Smooth muscle cell of the brain vasculature (primary cell): ENCODE measurements at regions not wholly inside any gene's neighbourhood (a gene's known extent, or its start where the extent isn't known, plus 50 kb on each side); places are given as distances from the start of the nearest gene placed in this dataset.
"Not testable (repeated sequence)": the region's sequence is repeated elsewhere in the genome, so short reads cannot be mapped to it uniquely, and the experiment has no call there.

Source experiments
- DNase-seq: peaks from one replicate; pipeline ENCODE4 v3.0.0-alpha.2; 2012; ENCODE audit warnings: low read depth, low spot score

GRCh38 chr10:52368725-52369124 lies 54.6 kb downstream of the DKK1 start:
- no peak for DNase-seq

DNA sequence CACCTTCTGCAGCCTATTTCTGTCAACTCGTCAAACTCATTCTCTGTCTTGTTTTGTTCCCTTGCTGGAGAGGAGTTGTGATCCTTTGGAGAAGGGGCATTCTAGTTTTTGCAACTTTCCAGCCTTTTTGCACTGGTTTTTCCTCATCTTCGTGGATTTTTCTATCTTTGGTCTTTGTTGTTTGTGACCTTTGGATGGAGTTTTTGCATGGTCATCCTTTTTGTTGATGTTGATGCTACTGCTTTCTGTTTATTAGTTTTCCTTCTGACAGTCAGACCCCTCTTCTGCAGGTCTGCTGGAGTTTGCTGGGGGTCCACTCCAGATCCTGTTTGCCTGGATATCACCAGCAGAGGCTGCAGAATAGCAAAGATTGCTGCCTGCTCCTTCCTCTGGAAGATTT lies 60.1 kb downstream of the DKK1 start:
- DNase-seq, result not testable (repeated sequence)

GRCh38 chr10:52376694-52377354 lies 62.7 kb downstream of the DKK1 start:
- no peak for DNase-seq

DNA sequence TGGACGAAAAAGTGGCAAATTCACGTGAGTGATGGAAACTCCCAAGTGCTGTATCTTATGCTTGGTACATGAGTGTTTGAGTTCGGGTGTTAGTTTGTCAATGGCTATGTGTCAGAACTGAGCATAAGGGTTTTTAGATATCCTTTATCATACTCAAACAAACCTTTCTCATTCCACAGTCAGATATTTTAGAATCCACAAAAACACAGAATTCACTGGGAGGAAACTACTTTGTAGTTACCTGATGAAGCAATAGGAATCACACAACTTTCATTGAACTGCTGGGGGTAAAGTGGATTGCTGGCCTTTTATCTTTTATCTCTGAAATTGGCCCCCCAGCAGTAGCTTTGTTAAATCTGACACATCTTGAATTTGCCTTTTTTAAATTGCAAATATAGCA lies 64.0 kb downstream of the DKK1 start:
- no peak for DNase-seq

- no peak for DNase-seq
Measured at GRCh38 chr10:52379287-52379686, 65.2 kb downstream of the DKK1 start.

GRCh38 chr10:52383088-52383487 lies 69.0 kb downstream of the DKK1 start:
- no peak for DNase-seq

DNA sequence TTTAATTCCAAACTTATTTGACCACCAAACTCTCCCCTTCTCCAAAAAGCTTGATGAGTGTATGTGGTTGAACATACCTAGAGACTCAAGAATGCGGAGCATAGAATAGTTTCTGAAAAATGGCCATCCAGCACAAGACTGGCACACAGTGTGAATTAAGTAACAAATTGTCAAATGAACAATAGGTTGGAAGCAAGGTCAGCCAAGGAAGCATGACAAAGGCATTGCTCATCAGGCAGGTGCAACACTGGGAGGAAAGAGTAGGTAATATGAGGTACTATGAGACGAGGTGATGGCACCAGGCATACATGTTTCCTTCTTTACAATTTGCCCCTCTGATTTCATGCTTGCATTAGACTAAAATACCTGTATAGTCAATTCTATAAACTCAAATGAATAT lies 73.7 kb downstream of the DKK1 start:
- no peak for DNase-seq

GRCh38 chr10:52390388-52390787 lies 76.3 kb downstream of the DKK1 start:
- DNase-seq, result no peak

DNA sequence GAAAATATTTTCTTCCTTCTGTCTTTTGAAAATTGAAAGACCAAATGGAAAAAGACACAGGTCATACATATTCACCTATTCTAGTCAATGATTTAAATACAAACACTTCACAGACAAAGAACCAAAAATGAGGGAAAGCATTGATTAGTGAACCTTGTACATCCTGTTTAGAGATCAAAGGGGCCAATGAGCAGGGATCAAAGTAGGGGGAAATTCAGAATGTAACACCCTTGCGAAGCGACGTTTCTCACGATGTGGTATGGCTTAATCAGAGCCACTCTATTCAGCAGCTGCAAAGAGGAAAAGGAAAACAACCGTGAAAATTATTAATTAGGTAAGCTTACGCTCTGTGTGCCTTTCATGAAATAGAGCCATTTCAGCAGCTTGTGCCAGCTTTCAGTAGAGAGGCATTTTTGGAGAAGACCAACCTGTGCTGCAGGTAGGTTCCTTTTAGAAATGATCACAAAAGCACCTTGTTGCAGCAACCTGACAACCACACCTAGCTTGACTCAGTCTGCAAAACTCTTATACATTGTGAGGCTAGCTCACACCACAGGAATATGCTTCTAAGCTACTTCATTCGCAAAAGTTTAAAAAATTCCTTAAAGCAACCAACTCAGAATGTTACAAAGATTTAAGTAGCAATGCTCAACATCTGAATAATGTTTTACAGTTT lies 78.0 kb downstream of the DKK1 start:
- DNase-seq, result no peak

GRCh38 chr10:52394246-52394645 lies 80.2 kb downstream of the DKK1 start:
- DNase-seq, result no peak

DNA sequence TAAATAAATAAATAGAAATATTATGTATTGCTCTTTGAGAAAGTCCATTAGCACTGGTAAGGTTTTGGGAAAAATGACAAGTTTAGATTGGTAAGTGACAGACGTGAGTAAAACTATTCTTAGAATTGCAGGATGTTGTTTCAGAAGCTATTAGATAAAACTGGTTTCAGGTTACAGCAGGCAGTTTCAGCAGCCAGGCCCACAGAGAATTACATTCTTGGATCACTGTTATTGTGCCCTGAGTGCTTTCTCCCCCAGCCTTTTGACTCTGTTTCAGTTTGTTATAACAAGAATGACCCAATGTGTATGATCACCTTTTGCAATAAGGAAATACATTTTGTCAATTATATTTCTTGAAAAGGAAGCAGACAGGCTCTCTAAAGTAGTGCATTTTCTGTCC lies 86.5 kb downstream of the DKK1 start:
- DNase-seq, result no peak

DNA sequence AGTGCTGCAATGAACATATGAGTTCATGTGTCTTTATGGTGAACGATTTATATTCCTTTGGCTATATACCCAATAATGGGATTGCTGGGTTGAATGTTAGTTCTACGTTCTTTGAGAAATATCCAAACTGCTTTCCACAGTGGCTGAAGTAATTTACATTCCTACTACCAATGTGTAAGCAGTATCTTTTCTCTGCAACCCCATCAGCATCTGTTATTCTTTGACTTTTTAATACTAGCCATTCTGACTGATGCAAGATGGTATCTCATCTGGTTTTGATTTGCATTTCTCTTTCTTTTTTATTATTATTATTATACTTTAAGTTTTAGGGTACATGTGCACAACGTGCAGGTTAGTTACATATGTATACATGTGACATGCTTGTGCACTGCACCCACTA lies 89.7 kb downstream of the DKK1 start:
- DNase-seq, result not testable (repeated sequence)

GRCh38 chr10:52409195-52409594 lies 95.1 kb downstream of the DKK1 start:
- no peak for DNase-seq

- DNase-seq, result no peak
Measured at GRCh38 chr10:52409928-52410327, 95.8 kb downstream of the DKK1 start.

GRCh38 chr10:52410916-52411315 lies 96.8 kb downstream of the DKK1 start:
- no peak for DNase-seq

GRCh38 chr10:52419281-52419680 lies 105.2 kb downstream of the DKK1 start:
- no peak for DNase-seq

DNA sequence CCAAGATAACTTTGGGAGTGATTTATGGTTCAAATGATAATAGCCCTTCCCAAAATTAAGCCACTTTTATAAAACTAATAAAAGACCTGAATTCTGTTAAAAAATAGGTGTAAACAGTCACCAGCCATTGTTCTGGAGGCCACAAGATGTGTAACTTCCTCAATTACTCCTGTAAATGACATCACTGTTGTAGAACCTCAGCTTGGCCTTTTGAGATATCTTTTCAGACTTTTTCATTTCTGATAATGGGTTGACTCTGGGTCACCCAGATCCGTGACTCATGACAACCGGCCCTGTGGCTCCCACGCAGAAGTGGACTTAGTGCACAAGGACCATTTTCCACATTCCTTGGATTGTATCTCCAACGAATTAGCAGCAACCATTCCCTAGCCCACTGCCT lies 106.6 kb downstream of the DKK1 start:
- no peak for DNase-seq

- no peak for DNase-seq
Measured at GRCh38 chr10:52423369-52423768, 109.3 kb downstream of the DKK1 start.

DNA sequence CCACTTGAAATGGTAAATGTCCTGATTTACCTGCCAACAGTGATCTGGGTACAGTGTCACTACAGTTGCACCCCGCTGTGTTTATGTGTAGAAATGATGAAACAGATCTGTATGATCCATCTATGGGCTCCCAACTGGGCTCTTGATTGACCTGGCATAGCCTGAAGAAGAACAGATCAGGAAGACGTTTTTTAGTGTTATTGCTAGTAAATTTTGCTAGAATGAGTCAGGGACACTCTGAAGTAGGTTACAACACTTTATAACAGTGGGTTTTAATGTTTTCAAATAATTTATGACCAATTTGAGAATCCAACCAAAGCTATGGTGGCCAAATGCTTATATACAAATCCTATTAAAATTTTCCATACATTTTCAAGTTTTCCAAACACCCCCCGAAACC lies 110.3 kb downstream of the DKK1 start:
- no peak for DNase-seq

GRCh38 chr10:52434734-52435133 lies 120.7 kb downstream of the DKK1 start:
- DNase-seq, result no peak

DNA sequence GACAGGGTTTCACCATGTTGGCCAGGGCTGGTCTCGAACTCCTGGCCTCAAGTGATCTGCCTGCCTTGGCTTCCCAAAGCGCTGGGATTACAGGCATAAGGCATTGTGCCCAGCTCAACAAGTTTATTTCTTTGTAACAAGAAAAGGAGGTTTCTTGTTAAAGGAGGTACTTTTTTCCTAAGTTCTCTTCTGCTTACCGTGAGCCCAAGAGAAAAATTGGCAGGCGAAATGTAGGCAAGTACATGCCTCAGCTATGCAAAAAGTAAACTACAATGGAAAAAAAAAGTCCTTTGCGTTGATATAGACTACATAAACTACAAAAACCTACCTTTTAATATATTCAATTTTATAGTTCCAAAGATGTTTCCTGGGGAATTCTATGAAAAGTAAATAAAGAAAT lies 122.6 kb downstream of the DKK1 start:
- DNase-seq, result no peak

- no peak for DNase-seq
Measured at GRCh38 chr10:52437205-52437646, 123.1 kb downstream of the DKK1 start.

DNA sequence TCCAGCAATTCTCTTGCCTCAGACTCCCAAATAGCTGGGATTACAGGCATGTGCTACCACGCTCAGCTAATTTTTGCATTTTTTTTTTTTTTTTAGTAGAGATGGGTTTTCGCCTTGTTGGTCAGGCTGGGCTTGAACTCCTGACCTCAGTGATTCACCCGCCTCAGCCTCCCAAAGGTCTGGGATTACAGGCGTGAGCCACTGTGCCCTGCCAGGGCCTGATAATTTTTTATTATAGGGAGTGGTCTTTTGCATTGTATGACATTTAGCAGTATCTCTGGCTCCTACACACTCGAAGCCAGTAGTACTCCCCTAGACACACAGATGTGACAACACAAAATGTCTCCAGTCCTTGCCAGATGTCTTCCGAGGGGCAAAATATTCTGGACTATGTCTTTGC lies 124.0 kb downstream of the DKK1 start:
- DNase-seq, result no peak
